OCI-LY7 (cell line): ENCODE measurements at regions not wholly inside any gene's neighbourhood (a gene's known extent, or its start where the extent isn't known, plus 50 kb on each side); places are given as distances from the start of the nearest gene placed in this dataset.

ENCODE experiments used
- BruUV-seq: library from RNA; stranded (reverse); fragments of 400-500 nt; replicated peaks from 2 replicates; lab custom pipeline; 2021; lab: Mats Ljungman, UMichigan
- CTCF ChIA-PET: fragments of 300-600 bp; sonication (Branson Sonifier 250); formaldehyde crosslinking; loops from one replicate; lab custom pipeline; 2022; ENCODE audit warnings: antibody characterized with exemption; ENCODE audit not compliant: unreplicated experiment; lab: Charles Lee
- POLR2A ChIA-PET: fragments of 300-600 bp; sonication (Branson Sonifier 250); formaldehyde crosslinking; loops from one replicate; lab custom pipeline; 2022; ENCODE audit warnings: antibody characterized with exemption; lab: Charles Lee
- DNase-seq: peaks from one replicate; pipeline ENCODE4 v3.0.0-alpha.2; 2015; ENCODE audit warnings: low spot score
- H2AFZ ChIP-seq: fragments of 200-600 bp; sonication (generic), shearing (Covaris generic); 2 replicates; pipeline ENCODE4 v1.6.1; 2014; ENCODE audit warnings: mild to moderate bottlenecking, antibody characterized with exemption, low read length, moderate library complexity
- H3K27ac ChIP-seq: fragments of 200-600 bp; sonication (generic); 2 replicates; pipeline ENCODE4 v1.5.1; 2014; ENCODE audit warnings: mixed run types, low read depth, mild to moderate bottlenecking, moderate library complexity, low read length, inconsistent platforms; ENCODE audit not compliant: poor library complexity, severe bottlenecking
- H3K36me3 ChIP-seq: fragments of 200-600 bp; sonication (generic); 2 replicates; pipeline ENCODE4 v1.6.1; 2014; ENCODE audit warnings: mild to moderate bottlenecking, antibody characterized with exemption, low read length, moderate library complexity, mixed read lengths; ENCODE audit not compliant: insufficient read depth
- H3K4me1 ChIP-seq: fragments of 200-600 bp; sonication (generic); 2 replicates; pipeline ENCODE4 v1.5.1; 2014; ENCODE audit warnings: mild to moderate bottlenecking, low read length; ENCODE audit not compliant: insufficient read depth, poor library complexity, severe bottlenecking
- H3K4me2 ChIP-seq: fragments of 200-600 bp; sonication (generic); 2 replicates; pipeline ENCODE4 v1.6.1; 2014; ENCODE audit warnings: mild to moderate bottlenecking, low read length
- H3K4me3 ChIP-seq: fragments of 200-600 bp; sonication (generic); 2 replicates; pipeline ENCODE4 v1.5.1; 2014; ENCODE audit warnings: mild to moderate bottlenecking, low read depth, low read length; ENCODE audit not compliant: poor library complexity, severe bottlenecking
- H3K79me2 ChIP-seq: fragments of 200-600 bp; sonication (generic); 2 replicates; pipeline ENCODE4 v1.6.1; 2016; ENCODE audit warnings: low read depth, mild to moderate bottlenecking, low read length, moderate library complexity, mixed read lengths; ENCODE audit not compliant: insufficient read depth
- H3K9me2 ChIP-seq: fragments of 200-600 bp; sonication (generic); 2 replicates; pipeline ENCODE4 v1.6.1; 2016; ENCODE audit warnings: mild to moderate bottlenecking, low read length, mixed read lengths; ENCODE audit not compliant: insufficient read depth
- H3K9me3 ChIP-seq: fragments of 200-600 bp; sonication (generic); 2 replicates; pipeline ENCODE4 v1.6.1; 2014; ENCODE audit warnings: mild to moderate bottlenecking, mixed run types, low read length, mixed read lengths
- H4K20me1 ChIP-seq: fragments of 200-600 bp; sonication (generic); 2 replicates; pipeline ENCODE4 v1.6.1; 2014; ENCODE audit warnings: mild to moderate bottlenecking, antibody characterized with exemption, low read length, moderate library complexity, mixed read lengths; ENCODE audit not compliant: insufficient read depth
- CTCF ChIP-seq: fragments of 200-600 bp; sonication (generic); conservative IDR thresholded peaks from 2 replicates; pipeline ENCODE4 v1.5.1; 2014; ENCODE audit warnings: mild to moderate bottlenecking, antibody characterized with exemption, low read length, moderate library complexity, mixed read lengths
- EZH2phosphoT487 ChIP-seq: fragments of 200-600 bp; sonication (generic); IDR thresholded peaks from 2 replicates; pipeline ENCODE4 v1.6.1; 2018; ENCODE audit warnings: low read depth, borderline replicate concordance, mild to moderate bottlenecking, mixed run types, antibody characterized with exemption, low read length, moderate library complexity, mixed read lengths
- intact Hi-C: fragments of 100-400 bp; cut with micrococcal nuclease; formaldehyde crosslinking; loops from one replicate; pipeline ENCODE4 v1.10.0; 2022; ENCODE audit not compliant: unreplicated experiment

- Histone ChIP-seq H3K4me1 (no peaks in the 10 kb centered on the region), H2AFZ (no peak overlapping the region), H3K9me2 (no peaks in the 10 kb centered on the region), H3K79me2 (no peaks in the 10 kb centered on the region), H3K27ac (no peak overlapping the region), H3K36me3 (no peaks in the 10 kb centered on the region), H3K4me3 (no peak overlapping the region), H4K20me1 (no peaks in the 10 kb centered on the region), H3K9me3 (no peaks in the 10 kb centered on the region), H3K4me2 (no peak overlapping the region)
- DNase-seq = no peak
- intact Hi-C loops = no loop called here
- CTCF ChIA-PET = no interaction called here
- POLR2A ChIA-PET = no interaction called here
- TF ChIP-seq CTCF (no peak), EZH2phosphoT487 (no peak)
- no TSS peak for BruUV-seq
Measured at GRCh38 chr7:19465861-19466260, 243.0 kb downstream of the POLR1F start.

DNA sequence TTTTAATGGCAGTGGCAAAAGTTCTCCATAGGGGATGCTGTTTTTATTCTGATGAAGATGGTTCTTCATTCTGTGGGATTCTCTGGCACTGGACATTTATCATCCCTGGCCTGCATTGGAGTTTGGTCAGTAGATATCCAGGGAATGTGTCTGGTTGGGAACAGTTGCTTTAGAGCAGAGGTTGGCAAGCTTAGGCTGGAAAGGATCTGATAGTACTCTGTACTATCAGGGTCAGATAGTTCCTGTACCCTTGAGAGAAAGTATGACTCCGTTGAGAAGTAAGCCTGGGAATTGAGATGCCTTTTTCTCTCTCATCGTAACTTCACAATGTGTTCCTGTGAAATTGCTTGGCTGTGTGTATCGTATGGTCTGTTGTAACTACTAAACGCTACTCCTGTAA, 244.1 kb downstream of the POLR1F start:
- Histone ChIP-seq H3K27ac (no peak overlapping the region), H2AFZ (no peak overlapping the region), H3K9me3 (no peaks in the 10 kb centered on the region), H4K20me1 (no peaks in the 10 kb centered on the region), H3K4me1 (no peaks in the 10 kb centered on the region), H3K9me2 (no peaks in the 10 kb centered on the region), H3K4me3 (no peak overlapping the region), H3K4me2 (no peak overlapping the region), H3K36me3 (no peaks in the 10 kb centered on the region), H3K79me2 (no peaks in the 10 kb centered on the region)
- no peak for DNase-seq
- CTCF ChIA-PET = no interaction called here
- no TSS peak for BruUV-seq
- POLR2A ChIA-PET = no interaction called here
- intact Hi-C loops = no loop called here
- TF ChIP-seq EZH2phosphoT487 (no peak), CTCF (no peak)

- H3K79me2 ChIP-seq = no peaks in the 10 kb centered on the region
- TF ChIP-seq EZH2phosphoT487 (no peak), CTCF (no peak)
- ChIA-PET CTCF (no interaction called here), POLR2A (no interaction called here)
- no peak overlapping the region for H3K27ac ChIP-seq
- DNase-seq = no peak
- H3K4me1 ChIP-seq = no peaks in the 10 kb centered on the region
- intact Hi-C loops = no loop called here
- H3K9me3 ChIP-seq = no peaks in the 10 kb centered on the region
- BruUV-seq = no TSS peak
- H3K9me2 ChIP-seq = no peaks in the 10 kb centered on the region
- H2AFZ ChIP-seq = no peak overlapping the region
- H4K20me1 ChIP-seq = no peaks in the 10 kb centered on the region
- H3K36me3 ChIP-seq = no peaks in the 10 kb centered on the region
- H3K4me3 ChIP-seq = no peak overlapping the region
- H3K4me2 ChIP-seq = no peak overlapping the region
Measured at GRCh38 chr7:19464241-19464640, 244.6 kb downstream of the POLR1F start.
